Activated CD8-positive, alpha-beta T cell treated with anti-CD3 and anti-CD28 coated beads for 36 hours (primary cell): ENCODE measurements at regions not wholly inside any gene's neighbourhood (a gene's known extent, or its start where the extent isn't known, plus 50 kb on each side); places are given as distances from the start of the nearest gene placed in this dataset.
"Not testable (repeated sequence)": the region's sequence is repeated elsewhere in the genome, so short reads cannot be mapped to it uniquely, and the experiment has no call there.

ENCODE experiments used
- ATAC-seq: fragments of 200-7000 bp; cut with Tn5 transposase; one replicate; pipeline ENCODE4 v1.10.0; 2021; ENCODE audit warnings: mild to moderate bottlenecking, moderate library complexity
- CTCF ChIA-PET: fragments of 350-600 bp; sonication (Branson Sonifier 250); formaldehyde crosslinking; loops from one replicate; lab custom pipeline; 2021; ENCODE audit warnings: antibody characterized with exemption; lab: Charles Lee
- POLR2A ChIA-PET: fragments of 350-600 bp; sonication (Branson Sonifier 250); formaldehyde crosslinking; loops from one replicate; lab custom pipeline; 2021; ENCODE audit warnings: antibody characterized with exemption; lab: Charles Lee
- DNase-seq: peaks from one replicate; pipeline ENCODE4 v3.0.0-alpha.2; 2020
- H3K27ac Mint-ChIP-seq: one replicate; pipeline ENCODE4 v1.8.0; 2021; ENCODE audit warnings: mild to moderate bottlenecking, mixed read lengths
- H3K27me3 Mint-ChIP-seq: one replicate; pipeline ENCODE4 v1.8.0; 2021; ENCODE audit warnings: mixed read lengths
- H3K36me3 Mint-ChIP-seq: one replicate; pipeline ENCODE4 v1.8.0; 2021; ENCODE audit warnings: low read depth, mixed read lengths
- H3K4me1 Mint-ChIP-seq: one replicate; pipeline ENCODE4 v1.8.0; 2021; ENCODE audit warnings: low read depth, mixed read lengths
- H3K4me3 Mint-ChIP-seq: one replicate; pipeline ENCODE4 v1.8.0; 2021; ENCODE audit warnings: mild to moderate bottlenecking, moderate library complexity, mixed read lengths
- H3K9me3 Mint-ChIP-seq: one replicate; pipeline ENCODE4 v1.8.0; 2021; ENCODE audit warnings: mixed read lengths
- intact Hi-C: fragments of 100-400 bp; cut with micrococcal nuclease; formaldehyde crosslinking; loops from one replicate; pipeline ENCODE4 v1.10.0; 2022
- TF ChIP-seq, protein P1 (sequence below): fragments of 200-600 bp; IDR thresholded peaks from one replicate; pipeline ENCODE4 v1.8.0; 2022; ENCODE audit warnings: antibody characterized with exemption, mild to moderate bottlenecking

DNA sequence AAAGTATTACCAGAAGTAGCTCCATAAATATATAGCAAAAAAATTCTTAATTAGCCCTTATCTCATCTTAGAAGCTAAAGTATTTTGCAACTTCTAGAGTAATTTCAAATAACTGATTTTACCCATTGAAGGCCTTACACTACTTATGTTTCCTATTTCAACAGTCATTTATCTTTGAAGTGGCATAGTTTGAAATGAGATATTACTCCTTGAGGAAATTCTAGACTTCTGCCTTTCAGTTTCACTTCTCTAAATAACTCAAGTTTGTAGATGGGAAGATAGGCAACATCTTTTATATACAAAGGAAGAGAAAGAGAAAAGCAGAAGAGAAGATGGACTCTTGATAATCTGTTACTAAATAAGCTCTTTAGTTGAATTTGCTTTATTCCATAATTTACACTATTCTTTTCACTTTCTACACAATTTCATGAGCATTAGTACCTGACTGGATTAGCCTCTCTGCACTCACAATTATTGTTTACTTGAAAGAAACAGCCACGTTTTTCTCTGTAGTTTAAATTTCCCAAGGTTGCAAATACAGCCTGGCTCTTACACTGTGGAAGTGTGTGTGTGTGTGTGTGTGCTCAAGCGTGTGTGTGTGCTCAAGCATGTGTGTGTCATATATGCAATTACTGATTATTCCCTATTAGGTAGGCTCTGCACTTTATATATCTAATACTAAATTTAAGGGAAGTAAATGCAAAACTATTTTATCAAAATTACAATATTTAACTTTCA is 60.6 kb upstream of the EMB start:
- Mint-ChIP-seq H3K4me1 (peaks cover 21% of the 10 kb centered on the region), H3K27ac (peak overlapping the region; percentile 49), H3K4me3 (no peak overlapping the region), H3K9me3 (peaks cover 9% of the 10 kb centered on the region), H3K27me3 (no peaks in the 10 kb centered on the region), H3K36me3 (peaks cover 9% of the 10 kb centered on the region)
- POLR2A ChIA-PET, result no interaction called here
- no peak for DNase-seq
- CTCF ChIA-PET, result no interaction called here
- TF ChIP-seq, protein P1, sequence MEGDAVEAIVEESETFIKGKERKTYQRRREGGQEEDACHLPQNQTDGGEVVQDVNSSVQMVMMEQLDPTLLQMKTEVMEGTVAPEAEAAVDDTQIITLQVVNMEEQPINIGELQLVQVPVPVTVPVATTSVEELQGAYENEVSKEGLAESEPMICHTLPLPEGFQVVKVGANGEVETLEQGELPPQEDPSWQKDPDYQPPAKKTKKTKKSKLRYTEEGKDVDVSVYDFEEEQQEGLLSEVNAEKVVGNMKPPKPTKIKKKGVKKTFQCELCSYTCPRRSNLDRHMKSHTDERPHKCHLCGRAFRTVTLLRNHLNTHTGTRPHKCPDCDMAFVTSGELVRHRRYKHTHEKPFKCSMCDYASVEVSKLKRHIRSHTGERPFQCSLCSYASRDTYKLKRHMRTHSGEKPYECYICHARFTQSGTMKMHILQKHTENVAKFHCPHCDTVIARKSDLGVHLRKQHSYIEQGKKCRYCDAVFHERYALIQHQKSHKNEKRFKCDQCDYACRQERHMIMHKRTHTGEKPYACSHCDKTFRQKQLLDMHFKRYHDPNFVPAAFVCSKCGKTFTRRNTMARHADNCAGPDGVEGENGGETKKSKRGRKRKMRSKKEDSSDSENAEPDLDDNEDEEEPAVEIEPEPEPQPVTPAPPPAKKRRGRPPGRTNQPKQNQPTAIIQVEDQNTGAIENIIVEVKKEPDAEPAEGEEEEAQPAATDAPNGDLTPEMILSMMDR, result no peak
- intact Hi-C loops, result loop anchor here (5.0 kb wide), 1 partner anchor 54 kb away; no protein-coding TSS in a partner anchor
- ATAC-seq, result peak; percentile 82

DNA sequence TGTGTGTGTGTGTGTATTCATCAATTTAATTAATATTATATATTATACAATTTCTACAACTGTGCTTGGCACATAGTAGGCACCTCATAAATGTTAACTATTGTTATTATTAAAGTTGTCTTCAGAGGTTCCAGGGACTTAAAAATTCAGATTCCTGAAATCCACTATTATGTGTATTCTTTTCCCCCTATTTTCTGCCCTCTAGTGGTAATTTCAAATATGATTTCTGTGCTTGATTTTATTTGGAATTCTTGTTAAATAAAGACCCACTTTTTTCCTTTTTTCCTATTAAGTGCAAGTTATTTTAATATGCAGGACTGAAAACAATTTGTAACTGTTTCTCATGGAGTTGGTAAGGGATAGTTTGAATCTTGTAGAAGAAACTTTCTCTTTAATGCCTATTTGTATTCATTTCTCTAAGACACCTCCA is 72.0 kb upstream of the EMB start:
- DNase-seq, intact Hi-C loops, ATAC-seq, H3K36me3 Mint-ChIP-seq, H3K27me3 Mint-ChIP-seq, H3K27ac Mint-ChIP-seq, H3K4me3 Mint-ChIP-seq, H3K4me1 Mint-ChIP-seq, H3K9me3 Mint-ChIP-seq, POLR2A ChIA-PET: not testable (repeated sequence)
- CTCF ChIA-PET, result interaction anchor here (0.6 to 2.2 kb wide), 5 partner anchors 16 to 86 kb away, joined by 3 to 12 read pairs (median 4); partner anchors contain the start of gene EMB
- TF ChIP-seq, protein P1, result peak; percentile 74

DNA sequence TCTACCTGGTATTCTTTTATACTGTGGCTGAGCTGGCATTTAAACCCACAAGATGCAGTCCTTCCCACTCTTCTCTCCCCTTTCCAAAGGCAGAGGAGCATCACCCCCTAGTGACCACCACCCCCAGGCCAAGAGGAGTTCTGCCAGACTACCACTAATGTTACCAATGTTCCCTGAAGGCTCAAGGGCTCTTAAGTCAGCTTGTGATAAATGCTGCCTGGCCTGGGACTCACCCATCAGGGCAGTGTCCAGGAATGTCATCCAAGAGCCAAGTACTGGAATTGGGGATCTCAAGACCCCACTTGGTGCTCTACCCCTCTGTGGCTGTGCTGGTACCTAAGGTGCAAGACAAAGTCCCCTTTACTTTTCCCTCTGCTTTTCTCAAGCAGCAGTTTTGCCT is 80.0 kb upstream of the EMB start:
- H3K36me3 Mint-ChIP-seq, POLR2A ChIA-PET, DNase-seq, intact Hi-C loops, H3K27me3 Mint-ChIP-seq, ATAC-seq, H3K27ac Mint-ChIP-seq, H3K4me1 Mint-ChIP-seq, CTCF ChIA-PET, H3K4me3 Mint-ChIP-seq: not testable (repeated sequence)
- H3K9me3 Mint-ChIP-seq, result peaks cover 15% of the 10 kb centered on the region

DNA sequence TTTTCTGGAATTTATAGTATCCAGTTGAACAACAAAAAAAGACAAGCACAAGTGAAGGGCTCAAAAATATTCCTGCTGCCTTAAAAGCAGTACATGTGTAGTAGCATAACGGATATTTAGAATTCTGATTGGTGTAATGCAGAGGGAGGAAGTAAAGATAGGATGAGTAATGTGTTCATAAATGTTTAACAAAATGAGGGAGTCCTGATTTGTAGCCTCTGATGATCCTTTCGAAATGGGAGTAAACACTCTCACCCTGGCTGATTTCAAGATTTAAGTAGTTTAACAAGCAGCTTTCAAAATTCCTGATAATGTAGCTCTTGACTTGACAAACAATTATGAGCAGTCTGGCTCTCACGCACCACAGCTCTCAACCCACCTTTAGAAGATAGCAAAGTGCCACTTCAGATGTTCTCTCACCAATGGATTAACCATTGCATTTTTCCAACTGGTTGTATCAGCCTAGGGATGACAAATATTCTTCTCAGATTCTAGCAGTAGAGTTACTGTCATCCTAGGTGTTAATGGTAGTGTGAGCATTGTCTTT is 86.5 kb upstream of the EMB start:
- H3K9me3 Mint-ChIP-seq, intact Hi-C loops, H3K36me3 Mint-ChIP-seq, H3K4me3 Mint-ChIP-seq, DNase-seq, ATAC-seq, H3K4me1 Mint-ChIP-seq, POLR2A ChIA-PET, CTCF ChIA-PET, H3K27me3 Mint-ChIP-seq, H3K27ac Mint-ChIP-seq: not testable (repeated sequence)

DNA sequence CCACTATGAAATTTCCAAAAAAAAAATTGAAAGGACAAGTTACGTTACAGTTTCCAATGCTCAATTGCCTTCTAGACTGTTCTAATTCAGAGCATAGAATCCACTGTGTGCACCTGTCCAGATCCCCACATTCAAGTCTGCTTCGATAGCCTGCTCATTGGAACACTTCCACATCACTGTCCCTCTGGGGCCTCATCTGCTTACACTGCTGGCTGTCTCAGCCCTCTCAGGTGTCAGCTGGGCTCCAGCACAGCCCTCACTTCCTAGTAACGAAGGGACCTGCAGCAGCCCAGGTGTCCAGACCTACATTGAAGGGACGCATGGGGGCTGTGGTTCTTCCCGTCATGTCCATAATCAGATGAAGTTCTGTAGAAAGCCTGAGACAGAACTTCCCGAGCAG is 94.3 kb upstream of the EMB start:
- H3K4me1 Mint-ChIP-seq, result peaks cover 7% of the 10 kb centered on the region
- CTCF ChIA-PET, result no interaction called here

DNA sequence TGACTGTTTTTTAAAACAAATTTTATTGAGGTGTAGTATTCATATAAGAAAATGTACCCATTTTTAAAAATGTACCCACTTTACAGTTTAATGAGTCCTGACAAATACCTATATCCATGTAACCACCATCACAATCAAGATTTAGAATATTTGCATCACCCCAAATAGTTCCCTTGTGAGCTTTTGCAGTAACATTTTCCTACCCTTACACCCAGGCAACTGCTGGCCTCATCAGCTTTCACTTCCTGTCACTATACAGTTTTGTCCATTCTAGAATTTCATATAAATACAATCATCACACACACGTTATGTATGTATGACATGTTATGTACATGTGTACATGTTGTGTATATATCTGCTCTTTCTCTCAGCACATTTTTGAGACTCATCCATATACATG is 96.4 kb upstream of the EMB start:
- H3K36me3 Mint-ChIP-seq, DNase-seq, intact Hi-C loops, H3K27ac Mint-ChIP-seq, CTCF ChIA-PET, H3K27me3 Mint-ChIP-seq, POLR2A ChIA-PET, H3K4me3 Mint-ChIP-seq, H3K9me3 Mint-ChIP-seq, H3K4me1 Mint-ChIP-seq: not testable (repeated sequence)
- peak; percentile 58 for ATAC-seq

More for the DNA sequence above, 94.3 kb upstream of the EMB start:
- ATAC-seq (no peak), DNase-seq (no peak)
- no peaks in the 10 kb centered on the region for H3K27me3 Mint-ChIP-seq
- intact Hi-C loops, result no loop called here
- TF ChIP-seq, protein P1, result no peak
- no peak overlapping the region for H3K4me3 Mint-ChIP-seq
- H3K27ac Mint-ChIP-seq, result no peak overlapping the region
- H3K36me3 Mint-ChIP-seq, result peaks cover 3% of the 10 kb centered on the region
- POLR2A ChIA-PET, result no interaction called here
- no peaks in the 10 kb centered on the region for H3K9me3 Mint-ChIP-seq
